Lower leg skin (tissue), 3 donors: ENCODE measurements at regions not wholly inside any gene's neighbourhood (a gene's known extent, or its start where the extent isn't known, plus 50 kb on each side); places are given as distances from the start of the nearest gene placed in this dataset.
"Not testable (repeated sequence)": the region's sequence is repeated elsewhere in the genome, so short reads cannot be mapped to it uniquely, and the experiment has no call there.

Experiments used
- POLR2A ChIP-seq, 2 donors: fragments of 450-650 bp; IDR thresholded peaks; one replicate each; pipeline ENCODE4 v1.6.1; 2016 to 2017; ENCODE audit warnings: antibody characterized with exemption in 2 of 2, mild to moderate bottlenecking in 1 of 2, moderate library complexity in 1 of 2
- TF ChIP-seq, protein P1 (sequence below), 3 donors: fragments of 450-650 bp; IDR thresholded peaks; one replicate each; pipeline ENCODE4 v1.5.1; 2016; ENCODE audit warnings: antibody characterized with exemption in 3 of 3, mild to moderate bottlenecking in 3 of 3, moderate library complexity in 2 of 3

DNA sequence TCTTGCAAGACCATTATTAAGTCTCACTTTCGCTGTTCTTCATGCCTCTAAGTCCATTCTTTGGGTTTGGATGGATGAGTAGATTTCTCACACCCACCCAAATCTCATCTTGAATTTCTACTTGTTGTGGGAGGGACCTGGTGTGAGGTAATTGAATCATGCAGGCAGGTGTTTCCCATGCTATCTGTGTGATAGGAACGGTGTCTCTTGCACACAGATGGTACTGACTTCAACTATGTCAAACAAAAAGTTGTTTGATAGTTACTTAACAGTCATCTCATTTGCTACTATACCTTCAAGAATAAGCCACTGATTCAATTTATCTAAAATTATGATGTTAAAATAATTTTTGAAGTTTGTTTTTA is 99.7 kb downstream of the SPATA31A6 start:
- not testable (repeated sequence) for TF ChIP-seq POLR2A (IDR thresholded peaks at IDR 0.05)
- TF ChIP-seq, protein P1, sequence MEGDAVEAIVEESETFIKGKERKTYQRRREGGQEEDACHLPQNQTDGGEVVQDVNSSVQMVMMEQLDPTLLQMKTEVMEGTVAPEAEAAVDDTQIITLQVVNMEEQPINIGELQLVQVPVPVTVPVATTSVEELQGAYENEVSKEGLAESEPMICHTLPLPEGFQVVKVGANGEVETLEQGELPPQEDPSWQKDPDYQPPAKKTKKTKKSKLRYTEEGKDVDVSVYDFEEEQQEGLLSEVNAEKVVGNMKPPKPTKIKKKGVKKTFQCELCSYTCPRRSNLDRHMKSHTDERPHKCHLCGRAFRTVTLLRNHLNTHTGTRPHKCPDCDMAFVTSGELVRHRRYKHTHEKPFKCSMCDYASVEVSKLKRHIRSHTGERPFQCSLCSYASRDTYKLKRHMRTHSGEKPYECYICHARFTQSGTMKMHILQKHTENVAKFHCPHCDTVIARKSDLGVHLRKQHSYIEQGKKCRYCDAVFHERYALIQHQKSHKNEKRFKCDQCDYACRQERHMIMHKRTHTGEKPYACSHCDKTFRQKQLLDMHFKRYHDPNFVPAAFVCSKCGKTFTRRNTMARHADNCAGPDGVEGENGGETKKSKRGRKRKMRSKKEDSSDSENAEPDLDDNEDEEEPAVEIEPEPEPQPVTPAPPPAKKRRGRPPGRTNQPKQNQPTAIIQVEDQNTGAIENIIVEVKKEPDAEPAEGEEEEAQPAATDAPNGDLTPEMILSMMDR (IDR thresholded peaks at IDR 0.05), result not testable (repeated sequence)
